ENCODE measurements at regions not wholly inside any gene's neighbourhood (a gene's known extent, or its start where the extent isn't known, plus 50 kb on each side); places are given as distances from the start of the nearest gene placed in this dataset.

DNA sequence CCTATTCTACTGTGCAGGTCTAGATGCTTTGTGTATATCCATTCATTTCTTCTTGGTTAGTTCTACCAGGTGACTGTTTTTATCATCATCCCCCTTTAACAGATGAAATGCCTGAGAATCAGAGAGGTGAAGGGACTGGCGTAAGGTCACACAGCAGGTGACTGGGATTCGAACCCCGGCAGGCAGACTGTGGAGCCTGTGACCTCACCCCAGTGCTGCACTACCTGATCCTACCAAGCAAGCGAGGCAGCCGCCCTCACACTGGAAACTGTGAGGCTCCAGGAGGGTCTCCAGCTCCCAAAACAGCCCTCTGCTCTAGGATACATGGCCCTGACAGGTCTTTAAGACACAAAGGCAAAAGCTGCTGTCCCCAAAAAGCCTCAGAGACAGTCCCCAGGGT lies 91.7 kb downstream of the CHST1 start:
- TF ChIP-seq, protein P1, sequence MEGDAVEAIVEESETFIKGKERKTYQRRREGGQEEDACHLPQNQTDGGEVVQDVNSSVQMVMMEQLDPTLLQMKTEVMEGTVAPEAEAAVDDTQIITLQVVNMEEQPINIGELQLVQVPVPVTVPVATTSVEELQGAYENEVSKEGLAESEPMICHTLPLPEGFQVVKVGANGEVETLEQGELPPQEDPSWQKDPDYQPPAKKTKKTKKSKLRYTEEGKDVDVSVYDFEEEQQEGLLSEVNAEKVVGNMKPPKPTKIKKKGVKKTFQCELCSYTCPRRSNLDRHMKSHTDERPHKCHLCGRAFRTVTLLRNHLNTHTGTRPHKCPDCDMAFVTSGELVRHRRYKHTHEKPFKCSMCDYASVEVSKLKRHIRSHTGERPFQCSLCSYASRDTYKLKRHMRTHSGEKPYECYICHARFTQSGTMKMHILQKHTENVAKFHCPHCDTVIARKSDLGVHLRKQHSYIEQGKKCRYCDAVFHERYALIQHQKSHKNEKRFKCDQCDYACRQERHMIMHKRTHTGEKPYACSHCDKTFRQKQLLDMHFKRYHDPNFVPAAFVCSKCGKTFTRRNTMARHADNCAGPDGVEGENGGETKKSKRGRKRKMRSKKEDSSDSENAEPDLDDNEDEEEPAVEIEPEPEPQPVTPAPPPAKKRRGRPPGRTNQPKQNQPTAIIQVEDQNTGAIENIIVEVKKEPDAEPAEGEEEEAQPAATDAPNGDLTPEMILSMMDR (IDR thresholded peaks at IDR 0.05), result no peak
- Histone ChIP-seq H3K4me3 (no peak overlapping the region), H3K27me3 (peaks cover 0 to 4% of the 10 kb centered on the region in 2 donors)

GRCh38 chr11:45572354-45573123 lies 92.9 kb downstream of the CHST1 start:
- Histone ChIP-seq H3K4me3 (no peak overlapping the region), H3K36me3 (no peaks in the 10 kb centered on the region), H3K27me3 (peaks cover 0 to 4% of the 10 kb centered on the region in 2 donors), H3K27ac (no peak overlapping the region), H3K9me3 (no peaks in the 10 kb centered on the region), H3K4me1 (no peaks in the 10 kb centered on the region)
- DNase-seq (ENCODE audit: low spot score), result no peak
- TF ChIP-seq, protein P1 (IDR thresholded peaks at IDR 0.05), result no peak

More for the DNA sequence above, 91.7 kb downstream of the CHST1 start:
- DNase-seq (ENCODE audit: low spot score), result no peak
- H3K27ac ChIP-seq, result no peak overlapping the region
- H3K9me3 ChIP-seq, result no peaks in the 10 kb centered on the region
- no peaks in the 10 kb centered on the region for H3K4me1 ChIP-seq
- no peaks in the 10 kb centered on the region for H3K36me3 ChIP-seq

- no peak for DNase-seq (ENCODE audit: low spot score)
- H3K4me1 ChIP-seq, result no peaks in the 10 kb centered on the region
- no peak overlapping the region for H3K4me3 ChIP-seq
- H3K27ac ChIP-seq, result no peak overlapping the region
- no peaks in the 10 kb centered on the region for H3K36me3 ChIP-seq
- H3K27me3 ChIP-seq, result no peaks in the 10 kb centered on the region
- TF ChIP-seq, protein P1 (IDR thresholded peaks at IDR 0.05), result no peak
- no peaks in the 10 kb centered on the region for H3K9me3 ChIP-seq
Observed at GRCh38 chr11:45569776-45570175, 95.6 kb downstream of the CHST1 start.

- Histone ChIP-seq H3K27ac (no peak overlapping the region), H3K4me1 (no peaks in the 10 kb centered on the region), H3K9me3 (no peaks in the 10 kb centered on the region), H3K27me3 (no peaks in the 10 kb centered on the region), H3K36me3 (no peaks in the 10 kb centered on the region), H3K4me3 (no peak overlapping the region)
- DNase-seq (ENCODE audit: low spot score), result no peak
- TF ChIP-seq, protein P1 (IDR thresholded peaks at IDR 0.05), result no peak
Observed at GRCh38 chr11:45568049-45568448, 97.4 kb downstream of the CHST1 start.

- no peak for DNase-seq (ENCODE audit: low spot score)
- Histone ChIP-seq H3K27me3 (no peaks in the 10 kb centered on the region), H3K27ac (no peak overlapping the region), H3K36me3 (no peaks in the 10 kb centered on the region), H3K9me3 (no peaks in the 10 kb centered on the region), H3K4me1 (peaks cover 0 to 7% of the 10 kb centered on the region in 2 donors), H3K4me3 (no peak overlapping the region)
- TF ChIP-seq, protein P1 (IDR thresholded peaks at IDR 0.05), result no peak
Observed at GRCh38 chr11:45565446-45565988, 99.9 kb downstream of the CHST1 start.
